Subcutaneous abdominal adipose tissue (tissue), 5 donors: ENCODE measurements at regions not wholly inside any gene's neighbourhood (a gene's known extent, or its start where the extent isn't known, plus 50 kb on each side); places are given as distances from the start of the nearest gene placed in this dataset.
"Not testable (repeated sequence)": the region's sequence is repeated elsewhere in the genome, so short reads cannot be mapped to it uniquely, and the experiment has no call there.

Experiments
- H3K27ac ChIP-seq: one replicate; pipeline ENCODE4 v1.7.0; 2013; ENCODE audit warnings: low read depth, mild to moderate bottlenecking, inconsistent platforms, low read length, moderate library complexity
- H3K27me3 ChIP-seq, 5 donors: one replicate each; pipeline ENCODE4 v1.7.0; 2013; ENCODE audit warnings: low read length in 5 of 5, inconsistent platforms in 1 of 5; ENCODE audit not compliant: control insufficient read depth in 5 of 5, insufficient read depth in 4 of 5
- H3K36me3 ChIP-seq, 5 donors: one replicate each; pipeline ENCODE4 v1.7.0; 2013; ENCODE audit warnings: low read length in 5 of 5; ENCODE audit not compliant: control insufficient read depth in 5 of 5, insufficient read depth in 5 of 5
- H3K4me1 ChIP-seq, 5 donors: one replicate each; pipeline ENCODE4 v1.7.0; 2013; ENCODE audit warnings: low read length in 5 of 5, mild to moderate bottlenecking in 3 of 5, moderate library complexity in 1 of 5; ENCODE audit not compliant: control insufficient read depth in 5 of 5, insufficient read depth in 5 of 5
- H3K4me3 ChIP-seq, 5 donors: one replicate each; pipeline ENCODE4 v1.7.0; 2013; ENCODE audit warnings: low read length in 5 of 5, low read depth in 1 of 5
- H3K9ac ChIP-seq, 5 donors: one replicate each; pipeline ENCODE4 v1.7.0; 2013; ENCODE audit warnings: low read length in 5 of 5, mild to moderate bottlenecking in 4 of 5, moderate library complexity in 3 of 5
- H3K9me3 ChIP-seq, 5 donors: one replicate each; pipeline ENCODE4 v1.7.0; 2013; ENCODE audit warnings: low read length in 5 of 5; ENCODE audit not compliant: control insufficient read depth in 5 of 5
- donor health status: healthy.
- donor health status: healthy.
- donor health status: healthy.
- donor health status: healthy.
- donor health status: healthy.

DNA sequence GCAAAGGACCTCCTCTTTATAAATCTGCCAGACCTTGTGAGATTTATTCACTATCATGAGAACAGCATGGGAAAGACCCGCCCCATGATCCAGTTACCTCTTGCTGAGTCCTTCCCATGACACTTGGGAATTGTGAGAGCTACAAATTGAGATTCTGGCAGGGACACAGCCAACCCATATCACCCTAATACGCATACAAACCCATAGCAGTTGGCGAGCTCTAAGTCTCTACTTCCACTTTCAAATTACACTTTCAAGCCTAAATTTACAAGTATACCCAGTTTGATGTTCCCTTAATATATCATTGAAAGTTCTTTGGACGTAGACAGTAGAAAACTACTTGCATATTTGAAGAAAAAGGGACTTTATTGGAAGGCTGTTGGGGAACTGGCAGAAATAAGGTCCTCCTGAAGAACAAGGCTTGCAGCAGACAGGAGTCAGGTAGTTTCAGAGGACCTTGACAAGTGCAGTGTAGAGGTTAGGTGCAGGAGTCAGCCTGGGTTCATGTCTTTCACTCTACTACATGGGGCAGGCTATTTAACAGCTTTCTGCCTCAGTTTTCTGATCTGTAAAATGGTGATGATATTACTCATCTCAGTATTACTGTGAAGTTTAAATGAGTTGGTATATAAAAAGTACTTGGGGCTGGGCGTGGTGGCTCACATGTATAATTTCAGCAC is 107.9 kb upstream of the EEF2KMT start:
- H3K27ac ChIP-seq: no peak overlapping the region

DNA sequence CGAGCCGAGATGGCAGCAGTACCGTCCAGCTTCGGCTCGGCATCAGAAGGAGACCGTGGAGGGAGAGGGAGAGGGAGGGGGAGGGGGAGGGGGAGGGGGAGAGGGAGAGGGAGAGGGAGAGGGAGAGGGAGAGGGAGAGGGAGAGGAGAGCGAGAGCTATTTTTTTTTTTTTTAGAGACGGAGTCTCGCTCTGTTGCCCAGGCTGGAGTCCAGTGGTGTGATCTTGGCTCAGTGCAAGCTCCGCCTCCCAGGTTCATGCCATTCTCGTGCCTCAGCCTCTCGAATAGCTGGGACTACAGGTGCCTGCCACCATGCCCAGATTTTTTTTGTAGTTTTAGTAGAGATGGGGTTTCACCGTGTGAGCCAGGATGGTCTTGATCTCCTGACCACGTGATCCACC is 106.1 kb upstream of the EEF2KMT start:
- H3K4me3 ChIP-seq, H3K27ac ChIP-seq, H3K9me3 ChIP-seq, H3K36me3 ChIP-seq, H3K9ac ChIP-seq, H3K27me3 ChIP-seq, H3K4me1 ChIP-seq: not testable (repeated sequence)

More for the DNA sequence above, 107.9 kb upstream of the EEF2KMT start:
- Histone ChIP-seq H3K27me3 (no peaks in the 10 kb centered on the region), H3K36me3 (no peaks in the 10 kb centered on the region), H3K9me3 (no peaks in the 10 kb centered on the region), H3K4me1 (no peaks in the 10 kb centered on the region), H3K9ac (no peak overlapping the region), H3K4me3 (no peak overlapping the region)

DNA sequence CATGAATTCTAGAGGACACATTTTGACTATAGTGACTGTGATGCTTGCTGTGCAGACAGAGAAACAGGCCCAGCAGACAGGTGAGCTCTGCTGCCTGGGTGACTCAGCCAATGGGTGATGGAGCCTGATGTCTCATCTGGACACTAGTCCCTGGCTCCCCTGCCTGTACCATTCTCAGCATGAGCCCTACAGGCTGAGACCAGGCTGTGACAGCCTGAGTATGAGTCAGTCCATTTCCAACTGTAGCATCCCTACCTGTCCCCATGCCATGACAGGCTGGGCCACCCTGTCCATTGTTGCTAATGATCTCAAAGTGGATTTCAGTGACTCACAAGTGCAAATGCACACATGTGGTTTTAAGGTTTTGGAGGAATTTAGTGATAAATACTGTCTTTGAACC is 102.5 kb upstream of the EEF2KMT start:
- Histone ChIP-seq H3K9ac (no peak overlapping the region), H3K27me3 (peaks cover 0 to 5% (median 4%) of the 10 kb centered on the region in 5 donors), H3K36me3 (no peaks in the 10 kb centered on the region), H3K4me3 (no peak overlapping the region), H3K27ac (no peak overlapping the region), H3K9me3 (peaks cover 0 to 12% (median 7%) of the 10 kb centered on the region in 5 donors), H3K4me1 (no peaks in the 10 kb centered on the region)

DNA sequence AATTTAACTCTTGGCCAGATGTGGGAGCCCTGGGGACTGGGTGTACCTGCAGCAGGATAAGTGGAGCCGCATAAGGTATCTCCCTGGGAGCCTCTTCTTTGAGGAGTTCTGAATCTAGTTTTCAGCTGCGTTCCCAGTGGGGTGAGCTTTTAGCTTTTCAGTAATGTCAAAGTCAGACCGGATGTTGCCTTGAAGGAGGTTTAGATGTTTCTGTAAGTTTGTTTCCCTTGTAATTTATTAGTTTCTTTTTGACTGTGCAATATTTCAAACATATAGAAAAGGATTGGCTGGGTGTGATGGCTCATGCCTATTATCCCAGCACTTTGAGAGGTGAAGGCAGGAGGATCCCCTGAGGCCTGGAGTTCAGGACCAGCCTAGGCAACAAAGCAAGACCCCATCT is 98.6 kb upstream of the EEF2KMT start:
- Histone ChIP-seq H3K27ac (no peak overlapping the region), H3K9me3 (peaks cover 0 to 12% (median 7%) of the 10 kb centered on the region in 5 donors), H3K27me3 (peaks cover 0 to 5% (median 4%) of the 10 kb centered on the region in 5 donors), H3K4me1 (no peaks in the 10 kb centered on the region), H3K9ac (no peak overlapping the region), H3K4me3 (no peak overlapping the region), H3K36me3 (no peaks in the 10 kb centered on the region)

DNA sequence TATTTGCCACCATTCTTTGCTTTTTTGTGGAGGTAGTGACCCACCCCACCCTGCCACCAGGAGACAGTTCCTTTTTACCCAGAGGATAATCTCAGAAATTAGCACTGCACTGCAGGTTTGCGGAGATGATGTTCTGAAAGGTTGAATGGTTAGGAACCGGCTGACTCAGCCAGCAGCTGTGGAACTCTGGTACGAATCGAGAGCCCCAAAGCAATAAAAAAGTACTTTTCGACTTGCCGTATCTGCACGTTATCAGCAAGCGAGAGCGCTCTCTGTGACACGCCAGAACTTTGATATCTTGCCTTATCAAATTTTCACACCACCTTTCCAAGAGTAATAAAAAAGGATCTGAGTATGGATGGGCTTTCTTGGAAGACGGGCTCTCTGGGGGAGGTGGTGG is 96.3 kb upstream of the EEF2KMT start:
- H3K36me3 ChIP-seq: no peaks in the 10 kb centered on the region
- H3K27ac ChIP-seq: no peak overlapping the region
- peaks cover 0 to 12% (median 7%) of the 10 kb centered on the region in 5 donors for H3K9me3 ChIP-seq
- peaks cover 0 to 5% (median 4%) of the 10 kb centered on the region in 5 donors for H3K27me3 ChIP-seq
- H3K4me1 ChIP-seq: no peaks in the 10 kb centered on the region
- H3K4me3 ChIP-seq: no peak overlapping the region
- H3K9ac ChIP-seq: no peak overlapping the region

DNA sequence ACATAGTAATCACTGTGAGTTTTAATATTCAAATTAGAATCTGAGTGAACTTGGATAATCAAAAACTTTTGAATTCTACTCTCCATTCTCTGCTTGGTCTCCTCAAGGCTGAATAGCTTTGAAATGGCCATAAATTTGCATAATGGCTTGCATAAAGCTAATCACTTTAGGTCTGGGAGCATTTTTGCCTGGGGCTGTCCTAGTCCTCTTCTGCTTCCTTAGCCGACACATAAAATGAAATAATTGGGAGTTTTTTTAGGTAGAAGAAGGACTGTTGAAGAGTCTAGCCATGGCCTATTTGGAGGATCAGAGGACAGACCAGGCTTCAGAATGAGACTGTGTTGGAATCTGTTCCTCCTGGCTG is 91.4 kb upstream of the EEF2KMT start:
- H3K27me3 ChIP-seq: no peaks in the 10 kb centered on the region
- H3K9ac ChIP-seq: no peak overlapping the region
- H3K36me3 ChIP-seq: no peaks in the 10 kb centered on the region
- no peak overlapping the region for H3K27ac ChIP-seq
- no peaks in the 10 kb centered on the region for H3K9me3 ChIP-seq
- no peaks in the 10 kb centered on the region for H3K4me1 ChIP-seq
- H3K4me3 ChIP-seq: no peak overlapping the region

DNA sequence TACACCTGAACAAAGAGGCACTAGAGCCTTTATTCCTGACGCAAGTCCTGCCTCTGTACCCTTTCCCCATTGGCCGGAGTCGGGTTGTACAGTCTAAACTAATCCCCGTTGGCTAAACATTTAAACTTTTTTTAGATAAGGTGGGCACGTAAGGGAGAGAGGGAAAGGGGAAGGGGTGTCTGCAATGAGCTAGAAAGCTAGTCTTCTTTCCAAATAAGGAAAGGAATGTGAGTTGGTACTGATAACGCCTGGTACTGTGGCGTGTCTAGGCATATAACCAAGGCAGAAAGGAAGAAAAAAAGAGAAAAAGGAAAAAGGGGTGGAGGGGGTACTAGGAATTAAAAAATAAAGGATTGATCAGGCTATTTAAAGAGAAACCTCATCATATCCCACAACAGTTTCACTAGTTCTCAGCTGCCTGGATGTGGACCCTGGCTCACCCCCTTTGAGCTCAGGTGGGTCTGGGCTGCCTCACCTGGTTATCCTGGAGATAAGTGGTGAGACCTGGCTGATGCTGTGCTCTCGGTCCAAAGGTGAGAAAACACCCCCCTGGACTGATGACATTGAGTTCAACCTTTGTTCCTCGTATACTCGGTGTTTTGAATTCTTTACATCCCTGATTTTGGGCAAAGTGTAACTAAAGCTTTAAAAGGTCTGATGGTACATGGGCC is 90.9 kb upstream of the EEF2KMT start:
- Histone ChIP-seq H3K9ac (no peak overlapping the region), H3K36me3 (no peaks in the 10 kb centered on the region), H3K27me3 (no peaks in the 10 kb centered on the region), H3K4me1 (no peaks in the 10 kb centered on the region), H3K4me3 (no peak overlapping the region), H3K9me3 (no peaks in the 10 kb centered on the region), H3K27ac (no peak overlapping the region)

DNA sequence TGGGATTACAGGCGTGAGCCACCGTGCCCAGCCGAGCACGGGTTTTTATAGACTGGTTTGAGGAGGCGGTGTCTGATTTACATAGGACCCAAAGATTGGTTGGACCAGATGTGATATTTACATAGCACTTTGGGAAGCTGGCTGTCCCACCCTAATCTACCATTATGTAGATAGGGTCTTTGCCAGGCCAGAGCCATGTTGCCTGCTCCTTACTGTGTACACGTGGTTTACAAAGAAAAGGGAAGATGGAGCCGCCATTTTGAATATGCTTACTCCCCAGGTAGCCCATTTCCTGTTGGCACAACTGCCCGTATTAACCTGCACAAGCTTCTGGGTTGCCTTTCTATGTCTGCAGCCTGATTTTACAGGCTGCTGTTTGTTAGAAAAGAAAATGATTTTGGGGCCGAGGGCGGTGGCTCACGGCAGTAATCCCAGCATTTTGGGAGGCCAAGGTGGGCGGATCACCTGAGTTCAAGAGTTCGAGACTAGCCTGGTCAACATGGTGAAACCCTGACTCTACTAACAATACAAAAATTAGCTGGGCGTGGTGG is 89.9 kb upstream of the EEF2KMT start:
- Histone ChIP-seq H3K4me3 (no peak overlapping the region), H3K27ac (no peak overlapping the region), H3K4me1 (no peaks in the 10 kb centered on the region), H3K9ac (no peak overlapping the region), H3K9me3 (no peaks in the 10 kb centered on the region), H3K36me3 (no peaks in the 10 kb centered on the region), H3K27me3 (no peaks in the 10 kb centered on the region)

DNA sequence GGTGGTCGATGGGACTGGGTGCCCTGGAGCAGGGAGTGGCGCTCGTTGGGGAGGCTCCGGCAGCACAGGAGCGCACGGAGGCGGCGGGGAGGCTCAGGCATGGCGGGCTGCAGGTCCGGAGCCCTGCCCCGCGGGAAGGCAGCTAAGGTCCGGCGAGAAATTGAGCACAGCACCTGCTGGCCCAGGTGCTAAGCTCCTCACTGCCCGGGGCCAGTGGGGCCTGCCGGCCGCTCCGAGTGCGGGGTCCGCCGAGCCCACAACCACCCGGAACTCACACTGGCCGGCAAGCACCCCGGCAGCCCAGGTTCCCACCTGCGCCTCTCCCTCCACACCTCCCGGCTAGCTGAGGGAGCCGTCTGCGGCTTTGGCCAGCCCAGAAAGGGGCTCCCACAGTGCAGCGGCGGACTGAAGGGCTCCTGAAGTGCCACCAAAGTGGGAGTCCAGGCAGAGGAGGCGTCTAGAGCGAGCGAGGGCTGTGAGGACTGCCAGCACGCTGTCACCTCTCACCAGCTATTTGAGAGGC is 88.8 kb upstream of the EEF2KMT start:
- no peaks in the 10 kb centered on the region for H3K36me3 ChIP-seq
- no peaks in the 10 kb centered on the region for H3K27me3 ChIP-seq
- H3K9ac ChIP-seq: no peak overlapping the region
- no peaks in the 10 kb centered on the region for H3K4me1 ChIP-seq
- H3K27ac ChIP-seq: no peak overlapping the region
- H3K4me3 ChIP-seq: no peak overlapping the region
- H3K9me3 ChIP-seq: no peaks in the 10 kb centered on the region

DNA sequence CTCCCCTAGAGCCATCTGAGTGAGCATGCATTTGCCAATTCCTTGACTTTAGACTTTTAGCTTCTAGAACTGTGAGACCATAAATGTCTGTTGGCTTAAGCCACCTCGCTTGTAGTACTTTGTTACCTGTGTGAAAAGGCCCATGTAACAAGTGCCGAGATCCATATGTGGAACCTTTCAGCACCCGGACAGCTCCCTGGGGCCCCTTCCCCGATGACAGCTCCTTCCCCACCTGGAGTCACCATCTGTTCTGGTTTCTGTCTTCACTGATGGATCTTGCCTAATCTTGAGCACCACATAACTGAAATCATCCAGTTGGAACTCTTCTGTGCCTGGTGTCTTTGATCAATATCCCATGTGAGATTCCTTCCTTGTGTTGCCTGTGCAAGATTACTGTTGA is 78.9 kb upstream of the EEF2KMT start:
- H3K27me3 ChIP-seq: peaks cover 0 to 5% (median 0%) of the 10 kb centered on the region in 5 donors
- H3K9me3 ChIP-seq: peaks cover 4 to 34% (median 27%) of the 10 kb centered on the region in 5 donors
- H3K4me3 ChIP-seq: no peak overlapping the region
- H3K9ac ChIP-seq: no peak overlapping the region
- H3K36me3 ChIP-seq: no peaks in the 10 kb centered on the region
- no peaks in the 10 kb centered on the region for H3K4me1 ChIP-seq
- no peak overlapping the region for H3K27ac ChIP-seq
